Amniotic stem cell (primary cell): ENCODE measurements at regions not wholly inside any gene's neighbourhood (a gene's known extent, or its start where the extent isn't known, plus 50 kb on each side); places are given as distances from the start of the nearest gene placed in this dataset.

Experiments
- DNase-seq: peaks from one replicate; lab custom pipeline; 2025; lab: John Stamatoyannopoulos, UW

DNA sequence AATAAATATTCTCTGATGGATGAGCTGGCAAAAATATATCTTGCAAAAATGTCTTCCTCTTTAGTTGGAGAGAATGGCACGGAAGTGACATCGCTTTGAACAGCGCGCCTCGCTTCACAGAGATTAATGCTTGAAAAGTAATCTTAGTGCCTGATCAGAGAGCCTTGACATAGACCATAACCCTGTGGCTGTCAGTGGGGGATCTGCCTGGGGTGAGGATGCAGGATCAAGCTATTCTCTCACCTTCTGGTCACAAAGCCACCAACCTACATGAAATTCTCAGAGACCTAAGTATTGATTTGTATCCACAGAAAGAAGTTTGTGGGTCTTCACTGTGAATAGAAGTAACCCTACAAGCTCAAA lies 492.6 kb downstream of the LMO4 start:
- DNase-seq, result no peak

GRCh38 chr1:87826681-87827251 lies 498.1 kb downstream of the LMO4 start:
- no peak for DNase-seq

- DNase-seq, result no peak
Measured at GRCh38 chr1:87829360-87829759, 500.7 kb downstream of the LMO4 start.

GRCh38 chr1:87830432-87830978 lies 501.8 kb downstream of the LMO4 start:
- no peak for DNase-seq

GRCh38 chr1:87833166-87833565 lies 504.5 kb downstream of the LMO4 start:
- no peak for DNase-seq

- DNase-seq, result no peak
Measured at GRCh38 chr1:87834151-87834550, 505.5 kb downstream of the LMO4 start.

- no peak for DNase-seq
Measured at GRCh38 chr1:87834941-87835340, 506.3 kb downstream of the LMO4 start.

- no peak for DNase-seq
Measured at GRCh38 chr1:87840767-87841166, 512.1 kb downstream of the LMO4 start.

DNA sequence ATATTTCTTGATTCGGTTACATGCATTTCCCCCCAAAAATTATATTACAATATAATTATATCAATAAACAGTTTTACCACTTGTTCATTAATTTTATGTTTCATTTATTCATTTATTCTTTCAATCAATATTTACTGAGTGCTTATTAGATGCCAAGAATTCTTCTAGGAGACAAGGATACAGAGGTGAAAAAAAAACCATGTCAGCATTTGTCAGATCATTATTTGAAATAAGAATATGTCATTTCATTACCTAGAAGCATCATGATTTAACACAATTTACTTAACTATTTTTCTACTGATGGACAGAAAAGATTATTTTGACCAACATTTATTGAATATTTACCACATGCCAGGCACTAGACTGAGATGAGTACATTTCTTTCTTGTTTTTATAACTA lies 512.7 kb downstream of the LMO4 start:
- no peak for DNase-seq

DNA sequence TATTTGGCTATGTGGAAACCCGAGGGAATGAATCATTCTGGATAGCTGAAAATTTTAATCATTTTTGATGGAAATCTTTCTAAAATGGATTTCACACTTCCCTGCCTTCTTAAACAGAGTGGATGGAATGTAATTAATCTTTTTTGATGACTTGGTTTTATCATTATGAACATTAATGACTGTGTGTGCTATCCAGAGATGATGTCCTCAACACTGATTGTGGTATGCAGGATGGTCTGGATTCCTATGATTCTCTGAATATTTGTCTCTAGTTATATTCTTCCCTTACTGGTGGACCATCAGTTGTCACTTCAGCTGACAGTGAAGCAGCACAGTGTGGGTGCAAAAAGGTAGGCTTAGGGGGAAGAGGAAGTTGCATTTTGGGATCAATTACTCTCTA lies 513.5 kb downstream of the LMO4 start:
- DNase-seq, result no peak

- no peak for DNase-seq
Measured at GRCh38 chr1:87844251-87844650, 515.6 kb downstream of the LMO4 start.

DNA sequence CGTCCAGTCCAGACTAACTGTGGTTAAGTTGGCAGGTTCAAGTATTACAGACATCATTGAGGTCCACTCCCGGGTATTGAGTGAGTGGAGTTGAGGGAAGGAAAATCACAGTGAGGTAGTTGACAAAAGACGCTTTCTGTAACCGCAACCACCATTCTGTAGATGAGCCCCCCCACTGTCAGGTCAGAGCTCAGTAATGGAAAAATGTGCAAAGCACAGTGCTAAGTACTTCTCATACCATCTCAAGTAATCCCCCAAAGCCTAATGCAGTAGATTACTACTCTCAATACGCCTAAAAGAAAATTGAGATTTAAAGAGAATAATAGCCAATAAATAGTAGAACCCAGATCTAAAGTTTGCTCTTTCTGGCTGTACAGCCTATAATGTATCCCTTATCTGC lies 522.8 kb downstream of the LMO4 start:
- no peak for DNase-seq

GRCh38 chr1:87852410-87853161 lies 523.9 kb downstream of the LMO4 start:
- DNase-seq, result no peak

- DNase-seq, result no peak
Measured at GRCh38 chr1:87853576-87854351, 525.1 kb downstream of the LMO4 start.

- DNase-seq, result no peak
Measured at GRCh38 chr1:87863317-87863716, 534.6 kb downstream of the LMO4 start.

GRCh38 chr1:87864676-87865075 lies 536.0 kb downstream of the LMO4 start:
- DNase-seq, result no peak

DNA sequence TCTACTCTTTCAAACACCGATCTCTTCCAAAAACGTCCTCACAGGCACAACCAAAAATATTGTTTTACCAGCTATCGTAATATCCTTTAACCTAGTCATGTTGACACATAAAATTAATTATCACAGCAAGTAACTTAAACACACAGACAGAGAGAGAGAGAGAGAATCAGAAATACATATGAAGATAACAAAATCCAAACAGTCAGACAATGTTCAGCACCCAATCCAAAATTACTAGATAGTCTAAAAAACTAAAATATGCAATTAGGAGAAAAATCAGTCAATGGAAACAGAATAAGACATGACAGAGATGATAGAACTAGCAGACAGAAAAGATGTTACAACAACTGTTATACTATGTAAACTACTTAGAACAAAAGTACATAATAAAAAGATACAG lies 537.7 kb downstream of the LMO4 start:
- DNase-seq, result no peak

DNA sequence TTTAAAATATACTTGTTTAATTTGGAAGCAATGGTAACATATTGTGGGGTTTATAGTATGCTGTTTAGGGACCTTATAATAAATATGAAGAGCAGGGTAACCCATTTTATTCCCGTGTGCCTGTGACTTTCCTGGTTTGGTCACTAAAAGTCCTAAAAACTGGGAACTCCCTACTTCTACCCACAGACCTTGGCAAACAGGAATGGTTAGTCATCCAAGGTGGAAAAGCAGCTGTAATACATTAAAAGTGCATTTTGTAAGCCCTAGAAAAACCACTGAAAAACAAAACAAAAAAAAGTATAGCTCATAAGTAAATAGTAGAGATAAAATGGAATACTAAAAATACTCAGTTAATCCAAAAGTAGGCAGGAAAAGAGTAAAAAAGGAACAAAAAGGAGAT lies 538.9 kb downstream of the LMO4 start:
- no peak for DNase-seq

GRCh38 chr1:87869567-87869966 lies 540.9 kb downstream of the LMO4 start:
- DNase-seq, result no peak

DNA sequence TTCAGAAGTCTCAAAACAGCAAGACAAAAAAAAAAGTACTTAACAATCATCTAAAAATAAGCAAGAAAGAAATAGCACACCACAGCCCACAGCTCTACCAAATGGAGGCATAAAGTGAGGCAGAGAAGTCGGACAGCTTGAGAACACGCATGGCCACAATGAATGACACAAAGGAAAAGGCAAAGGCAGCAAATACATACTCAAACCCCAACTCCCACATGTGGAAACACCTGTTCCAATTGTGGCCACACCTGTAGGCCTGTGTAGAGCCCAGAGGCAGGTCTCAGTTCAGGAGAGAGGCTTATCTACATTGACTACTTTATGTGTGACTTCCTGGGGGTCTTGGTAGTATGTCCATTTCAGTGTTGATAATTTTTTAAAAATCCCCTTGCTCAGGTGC lies 543.5 kb downstream of the LMO4 start:
- DNase-seq, result no peak

DNA sequence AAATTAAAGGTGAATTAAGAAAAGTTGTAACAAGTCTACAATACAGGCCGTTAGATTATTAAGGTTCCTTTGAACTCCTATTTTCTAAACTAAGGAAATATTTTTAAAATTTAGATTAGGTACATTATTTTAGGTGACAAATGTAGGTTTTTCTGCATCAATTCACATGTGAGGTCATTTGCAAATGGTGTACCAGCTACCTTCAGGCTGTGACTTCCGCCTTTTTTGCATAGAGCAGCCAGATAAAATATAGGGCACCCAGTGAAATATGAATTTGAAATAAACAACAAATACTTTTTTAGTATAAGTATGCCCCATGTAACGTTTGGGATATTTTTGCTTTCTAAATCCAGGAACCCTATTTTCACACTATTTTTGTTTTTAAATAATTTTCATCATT lies 544.0 kb downstream of the LMO4 start:
- DNase-seq, result no peak

GRCh38 chr1:87878873-87879272 lies 550.2 kb downstream of the LMO4 start:
- DNase-seq, result no peak
